GM18526 (cell line): ENCODE measurements at regions not wholly inside any gene's neighbourhood (a gene's known extent, or its start where the extent isn't known, plus 50 kb on each side); places are given as distances from the start of the nearest gene placed in this dataset.

Experiments used
- POLR2A ChIP-seq: IDR thresholded peaks from 3 replicates; pipeline ENCODE4 v1.6.1; 2011; ENCODE audit not compliant: insufficient read length; ENCODE audit errors: extremely low read depth

DNA sequence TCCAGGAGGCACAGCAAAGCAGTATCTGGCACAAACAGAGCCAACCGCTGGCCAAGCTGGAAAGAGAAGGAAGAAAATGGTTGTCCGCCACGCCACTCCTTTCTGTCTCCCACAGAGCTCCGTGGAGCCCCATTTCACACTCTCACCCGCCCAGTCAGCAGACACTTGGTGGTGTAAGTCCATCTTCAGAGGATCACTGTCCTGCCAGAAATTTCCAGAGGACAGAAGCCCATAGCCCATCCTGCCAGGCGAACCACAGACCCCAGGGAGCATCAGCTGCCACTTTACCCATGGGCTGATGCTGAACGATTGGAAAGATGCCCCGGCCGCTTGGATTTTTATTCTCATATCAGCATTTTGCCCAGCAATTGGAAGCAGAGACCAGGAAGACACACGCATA is 144.7 kb upstream of the LYZL2 start:
- no peak for TF ChIP-seq POLR2A

DNA sequence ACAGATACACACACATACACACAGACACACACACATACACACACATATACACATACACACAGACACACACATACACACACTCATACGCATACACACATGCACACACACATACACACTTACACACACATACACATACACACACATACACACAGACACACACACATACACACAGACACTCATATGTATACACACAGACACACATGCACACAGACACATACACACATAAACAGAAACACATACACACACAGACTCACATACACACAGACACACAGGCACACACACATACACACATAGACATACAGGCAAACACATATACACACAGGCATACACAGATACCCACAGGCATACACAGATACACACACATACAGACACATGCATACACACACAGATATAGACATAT is 143.9 kb upstream of the LYZL2 start:
- no peak for TF ChIP-seq POLR2A

DNA sequence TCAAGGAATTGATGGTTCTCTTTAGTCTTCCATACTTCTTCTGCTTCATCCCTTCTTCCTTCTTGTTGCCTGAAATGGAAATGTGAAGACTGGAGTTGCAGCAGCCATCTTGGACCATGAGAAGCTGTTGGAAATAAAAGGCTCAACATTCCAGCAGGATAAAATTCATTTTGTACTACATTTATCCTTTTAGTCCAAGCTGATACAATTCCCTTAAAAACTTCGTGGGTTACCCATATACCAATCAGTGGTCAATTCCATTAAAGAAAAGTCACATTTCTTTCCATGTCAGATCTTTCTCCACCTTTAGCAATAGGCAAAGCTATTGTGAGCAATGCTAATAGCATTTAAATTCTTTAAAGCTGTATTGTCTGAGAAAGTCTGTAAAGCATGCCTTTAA is 141.3 kb upstream of the LYZL2 start:
- no peak for TF ChIP-seq POLR2A

DNA sequence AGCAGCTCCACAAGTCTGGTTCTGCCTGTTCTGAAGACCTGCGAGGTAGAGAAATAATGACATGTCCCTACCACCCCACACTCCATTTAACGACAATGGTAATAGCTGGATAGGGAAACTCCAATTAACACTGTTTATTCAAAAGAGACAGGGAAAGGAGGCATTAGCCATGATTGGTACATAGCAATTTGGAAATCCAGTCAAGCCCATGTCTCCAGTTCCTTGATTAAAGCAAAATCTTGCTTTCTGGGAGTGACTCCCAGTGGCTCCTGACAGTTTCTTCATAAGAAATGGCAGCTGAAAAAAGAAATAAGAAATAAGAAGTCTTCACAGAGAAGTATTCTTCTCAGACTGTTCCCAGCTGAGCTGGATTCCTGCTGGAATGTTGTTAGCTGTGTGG is 140.7 kb upstream of the LYZL2 start:
- TF ChIP-seq POLR2A: no peak

DNA sequence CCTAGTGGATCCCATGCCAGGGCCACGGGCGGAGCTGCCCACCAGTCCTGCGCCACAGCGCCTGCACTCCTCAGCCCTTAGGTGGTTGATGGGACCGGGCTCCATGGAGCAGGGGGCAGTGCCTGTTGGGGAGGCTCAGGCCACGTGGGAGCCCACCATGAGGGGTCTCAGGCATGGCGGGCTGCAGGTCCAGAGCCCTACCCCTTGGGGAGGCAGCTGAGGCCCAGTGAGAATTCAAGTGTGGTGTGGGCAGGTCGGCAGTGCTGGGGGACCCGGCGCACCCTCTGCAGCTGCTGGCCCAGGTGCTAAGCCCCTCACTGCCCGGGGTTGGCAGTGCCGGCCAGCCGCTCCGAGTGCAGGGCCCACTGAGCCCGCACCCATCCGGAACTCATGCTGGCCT is 139.8 kb upstream of the LYZL2 start:
- TF ChIP-seq POLR2A: no peak

DNA sequence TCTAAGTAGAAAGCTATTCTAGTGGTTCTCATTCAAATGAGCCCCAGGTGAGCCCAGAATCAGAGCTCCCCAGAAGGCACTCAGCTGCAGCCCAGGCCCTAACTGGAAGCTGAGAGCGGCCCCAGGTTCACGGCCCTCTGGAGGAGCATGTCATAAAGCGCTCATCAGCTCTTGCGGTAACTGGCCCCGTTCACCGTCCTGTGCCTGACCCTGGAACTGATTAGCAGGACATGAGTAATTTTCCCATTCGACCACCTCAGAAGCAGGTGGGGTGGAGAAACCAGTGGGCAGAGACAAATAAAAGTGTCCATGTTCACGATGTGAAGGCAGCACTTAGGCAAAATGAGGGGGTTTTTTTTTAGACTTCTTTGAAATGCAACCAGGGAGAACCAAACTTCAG is 136.1 kb upstream of the LYZL2 start:
- TF ChIP-seq POLR2A: no peak

DNA sequence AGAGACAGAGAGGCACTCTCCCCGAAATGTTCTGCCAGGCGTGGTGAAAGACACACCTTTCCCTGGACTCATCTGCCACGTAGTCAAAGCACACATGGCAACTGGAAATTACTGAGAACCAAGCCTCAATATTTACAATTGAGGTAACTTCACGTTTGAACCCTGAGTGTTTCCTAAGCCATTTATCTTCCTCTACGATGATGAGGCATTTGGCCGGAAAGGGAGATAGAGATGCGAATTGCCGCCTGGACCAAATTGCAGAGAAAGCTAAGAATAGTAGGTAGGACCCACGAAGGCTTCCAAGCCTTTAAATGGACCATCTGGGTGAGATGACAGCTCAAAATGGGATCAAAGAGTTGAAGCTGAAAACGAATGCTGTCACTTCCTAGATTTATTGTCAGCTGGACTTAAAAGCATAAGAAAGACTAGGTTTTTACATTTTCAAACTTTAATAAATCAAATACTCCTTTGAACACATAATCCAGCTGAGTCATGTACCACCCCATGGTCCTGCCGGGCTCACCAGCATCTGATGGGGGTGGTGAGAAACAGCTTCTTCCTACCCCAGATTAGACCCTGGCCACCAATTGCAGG is 135.6 kb upstream of the LYZL2 start:
- TF ChIP-seq POLR2A: no peak

DNA sequence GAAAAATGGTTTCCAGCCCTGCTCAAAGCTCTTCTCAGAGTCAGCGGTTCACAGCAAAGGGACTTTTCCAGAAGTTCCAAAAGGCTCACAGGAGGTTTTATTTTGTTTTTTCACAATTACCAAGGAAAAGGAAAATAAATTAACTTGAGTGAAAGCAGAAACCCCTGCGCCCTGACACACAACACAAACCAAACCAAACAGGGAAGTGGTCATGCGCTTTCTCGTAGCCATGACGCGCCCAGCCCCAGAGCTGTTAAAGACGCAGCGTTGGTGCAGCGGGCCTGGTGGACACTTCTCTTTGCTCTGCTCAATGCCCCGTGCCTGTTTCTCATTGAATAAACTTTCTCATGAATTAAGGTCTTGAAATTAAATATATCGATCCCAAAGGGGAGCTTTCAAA is 134.4 kb upstream of the LYZL2 start:
- no peak for TF ChIP-seq POLR2A

DNA sequence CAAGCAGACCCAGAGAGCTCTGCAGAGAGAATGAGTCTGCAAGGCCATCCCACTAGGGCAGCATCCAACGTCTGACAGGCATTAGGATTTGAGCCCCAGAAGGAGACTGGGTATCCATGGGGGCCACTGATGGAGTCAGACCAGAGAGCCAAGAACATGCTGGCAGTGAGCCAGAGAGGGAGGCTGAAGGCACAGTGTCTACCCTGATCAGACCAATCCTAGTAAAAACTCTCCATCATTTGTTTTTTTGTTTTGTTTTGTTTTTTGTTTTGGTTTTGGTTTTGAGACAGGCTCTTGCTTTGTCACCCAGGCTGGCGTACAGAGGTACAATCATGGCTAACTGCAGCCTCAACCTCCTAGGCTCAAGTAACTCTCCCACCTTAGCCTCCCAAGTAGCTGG is 133.1 kb upstream of the LYZL2 start:
- TF ChIP-seq POLR2A: no peak

DNA sequence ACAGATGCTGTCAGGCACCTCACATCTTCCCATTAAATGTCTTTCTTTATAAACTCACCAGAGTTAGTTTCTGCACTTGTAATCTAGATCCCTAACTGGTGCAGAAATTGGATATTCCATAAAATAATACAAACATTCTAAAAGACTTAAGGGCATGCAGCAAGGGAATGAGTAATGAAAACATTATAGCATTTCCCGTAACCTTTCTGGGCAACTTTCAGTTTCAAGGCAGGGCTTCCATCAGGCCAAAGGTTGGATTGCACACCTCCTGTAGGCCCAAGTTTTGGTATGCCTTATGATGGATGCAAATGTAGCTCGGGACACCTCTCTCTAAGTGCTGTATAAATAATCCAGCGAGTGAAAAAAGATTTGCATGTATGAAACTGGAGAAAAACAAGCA is 129.9 kb upstream of the LYZL2 start:
- TF ChIP-seq POLR2A: no peak

DNA sequence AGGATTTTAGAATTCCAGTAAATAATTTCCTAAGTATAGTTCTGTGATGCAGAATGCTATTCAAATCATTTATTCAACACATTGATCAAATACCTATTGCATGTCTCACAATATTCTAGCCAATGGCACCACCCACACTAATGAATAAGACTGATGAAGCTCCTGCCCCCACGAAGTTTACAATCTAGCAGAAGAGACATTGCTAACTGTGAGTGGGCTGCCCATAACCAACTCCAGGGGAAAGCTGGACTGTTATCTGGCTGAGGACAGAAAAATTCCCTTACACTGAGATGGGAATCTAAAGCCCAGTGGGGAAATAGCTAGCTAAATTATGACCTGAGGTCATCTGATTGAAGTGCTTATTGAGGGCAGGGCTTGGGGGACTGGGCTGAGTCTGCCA is 128.8 kb upstream of the LYZL2 start:
- no peak for TF ChIP-seq POLR2A

DNA sequence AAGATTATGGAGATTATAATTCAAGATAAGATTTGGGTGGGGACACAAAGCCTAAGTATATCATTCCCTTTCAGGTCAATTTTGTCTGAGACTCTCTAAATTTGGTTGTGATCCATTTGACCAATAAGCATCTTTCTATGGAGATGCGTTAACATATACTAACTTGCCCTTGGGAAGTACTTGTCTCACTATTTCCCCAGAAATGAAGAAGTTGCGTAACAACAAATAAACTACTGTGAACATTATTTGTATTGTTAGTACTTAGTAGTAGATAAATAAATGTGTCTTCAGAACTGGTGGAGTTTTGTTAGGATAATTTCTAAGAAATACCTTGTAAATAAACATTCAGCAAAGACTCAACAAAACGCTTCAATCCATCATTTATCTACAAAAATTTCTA is 127.3 kb upstream of the LYZL2 start:
- no peak for TF ChIP-seq POLR2A

DNA sequence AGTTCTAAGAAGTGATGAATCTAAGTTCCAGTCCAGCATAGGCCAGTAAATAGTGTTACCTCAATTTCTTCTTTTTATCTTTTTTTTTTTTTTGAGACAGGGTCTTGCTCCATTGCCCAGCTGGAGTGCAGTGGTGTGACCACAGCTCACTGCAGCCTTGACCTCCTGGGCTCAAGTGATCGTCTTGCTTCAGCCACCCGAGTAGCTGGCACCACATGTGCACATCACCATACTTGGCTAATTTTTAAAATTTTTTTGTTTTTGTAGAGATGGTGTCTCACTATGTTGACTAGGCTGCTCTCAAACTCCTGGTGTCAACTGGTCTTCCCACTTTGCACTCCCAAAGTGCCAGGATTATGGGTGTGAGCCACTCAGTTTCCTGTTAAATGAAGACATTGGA is 126.6 kb upstream of the LYZL2 start:
- TF ChIP-seq POLR2A: no peak

DNA sequence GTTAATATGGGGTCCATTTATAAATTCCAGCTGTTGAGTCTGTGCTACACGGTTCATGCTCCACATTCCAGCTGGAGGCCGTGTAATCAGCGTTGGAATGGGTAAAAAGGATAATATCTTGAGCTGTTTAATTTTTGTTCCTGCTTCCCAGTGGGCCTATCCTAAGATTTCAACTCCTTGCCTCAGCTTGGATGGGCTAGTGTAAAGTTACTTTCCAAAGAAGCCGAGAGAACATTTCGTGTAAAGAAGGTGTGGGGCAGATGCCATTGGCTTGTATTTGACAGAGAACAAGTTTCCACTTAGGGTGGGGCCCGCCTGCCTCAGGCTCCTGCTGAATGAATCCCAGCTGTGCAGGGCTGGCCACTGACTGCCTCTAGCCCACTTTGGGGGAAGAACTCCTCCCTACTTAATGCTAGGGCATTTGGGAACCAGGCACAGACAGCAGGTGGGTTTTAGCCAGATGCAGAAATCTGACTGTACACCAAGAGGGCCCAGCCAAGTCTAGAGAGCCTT is 125.9 kb upstream of the LYZL2 start:
- no peak for TF ChIP-seq POLR2A

DNA sequence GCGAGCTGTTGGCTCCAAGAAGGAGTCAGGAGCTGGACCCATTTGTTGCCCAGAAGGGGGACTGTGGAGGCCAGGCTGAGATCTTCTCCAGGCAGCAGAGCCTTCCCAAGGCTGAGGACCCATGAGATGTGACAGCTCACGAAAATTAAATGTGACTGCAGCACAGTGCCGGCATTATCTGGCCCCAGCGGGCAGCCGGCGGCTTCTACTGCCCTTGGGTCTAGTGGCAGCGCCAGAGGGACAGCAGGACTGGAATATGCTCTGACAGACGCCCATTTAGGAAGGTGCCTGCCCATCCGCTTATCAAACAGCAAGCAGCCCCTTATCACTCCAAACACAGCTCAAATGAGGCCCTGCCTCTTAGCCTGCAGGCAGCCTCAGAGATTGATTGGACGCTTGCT is 122.9 kb upstream of the LYZL2 start:
- TF ChIP-seq POLR2A: no peak

DNA sequence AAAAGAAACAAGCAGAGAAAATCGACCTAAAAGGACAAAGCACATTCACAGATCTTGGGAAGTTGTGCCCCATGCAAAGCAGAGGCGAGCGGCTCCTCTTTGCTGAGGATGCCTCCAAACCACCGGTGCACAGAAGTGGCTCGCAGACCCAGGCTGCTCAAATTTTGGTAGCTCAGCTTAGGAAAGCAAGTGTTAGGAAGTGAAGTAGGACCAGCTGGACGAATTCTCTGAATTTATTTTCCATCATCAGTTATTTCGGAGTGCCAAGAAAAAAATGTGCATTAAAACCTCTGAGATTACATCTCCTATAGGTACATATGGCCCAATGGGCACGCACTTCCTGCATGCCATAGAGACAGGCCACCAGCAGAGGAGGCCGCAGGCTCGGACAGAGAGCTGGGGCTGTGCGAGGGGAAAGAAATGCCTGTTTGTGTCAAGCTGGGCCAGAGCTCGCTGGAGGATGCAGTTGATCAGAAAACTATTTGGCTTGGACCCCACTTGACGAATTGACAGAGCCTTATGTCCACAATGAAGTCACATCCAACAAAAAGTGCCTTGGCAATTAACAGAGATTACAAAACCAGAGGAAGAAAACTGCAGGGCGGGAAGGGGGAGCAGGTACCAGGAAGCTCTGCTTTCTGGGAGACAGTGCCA is 122.3 kb upstream of the LYZL2 start:
- no peak for TF ChIP-seq POLR2A
